ENCODE measurements at regions not wholly inside any gene's neighbourhood (a gene's known extent, or its start where the extent isn't known, plus 50 kb on each side); places are given as distances from the start of the nearest gene placed in this dataset.
"Not testable (repeated sequence)": the region's sequence is repeated elsewhere in the genome, so short reads cannot be mapped to it uniquely, and the experiment has no call there.

GRCh38 chrX:13464599-13465275 lies 104.7 kb upstream of the EGFL6 start:
- intact Hi-C loops (cut with DNase I, micrococcal nuclease) = no loop called here
- DNase-seq (no peak), ATAC-seq (peak; percentile 26)
- no peaks in the 10 kb centered on the region for H3K4me1 ChIP-seq (ENCODE audit: low read depth)
- no peak for TF ChIP-seq CTCF (IDR thresholded peaks at IDR 0.05)
- no peak overlapping the region for H3K4me3 ChIP-seq
- H3K36me3 ChIP-seq (ENCODE audit: low read depth) = no peaks in the 10 kb centered on the region
- H3K9me3 ChIP-seq = no peaks in the 10 kb centered on the region

- Histone ChIP-seq H3K4me1 (ENCODE audit: low read depth) (no peaks in the 10 kb centered on the region), H3K36me3 (ENCODE audit: low read depth) (no peaks in the 10 kb centered on the region), H3K4me3 (no peak overlapping the region), H3K9me3 (no peaks in the 10 kb centered on the region)
- peak; percentile 97 for ATAC-seq
- TF ChIP-seq CTCF (IDR thresholded peaks at IDR 0.05) = no peak
- peak in 2 of 3 donors; percentile 42 to 46 for DNase-seq
- intact Hi-C loops (cut with DNase I, micrococcal nuclease) = no loop called here
These were observed 105.8 kb upstream of the EGFL6 start for GRCh38 chrX:13463608-13464007.

DNA sequence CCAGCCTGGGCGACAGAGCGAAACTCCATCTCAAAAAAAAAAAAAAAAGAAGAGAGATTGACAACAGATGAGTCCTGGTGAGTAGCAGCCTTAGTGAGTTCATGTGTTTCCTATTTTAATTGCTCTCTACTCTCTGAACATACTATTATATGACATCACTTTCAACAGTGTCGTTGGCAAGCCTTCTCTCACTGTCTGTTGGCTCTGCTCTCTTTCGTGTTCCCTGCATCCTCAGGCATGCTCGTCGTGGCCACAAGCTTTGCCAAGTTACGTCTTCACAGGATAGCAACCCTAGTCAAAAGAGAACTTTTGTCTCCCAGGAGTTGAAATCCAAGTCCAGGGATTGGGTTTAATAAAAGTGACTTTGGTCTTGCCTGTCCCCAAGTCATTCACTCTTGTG lies 117.1 kb upstream of the EGFL6 start:
- Histone ChIP-seq H3K4me1 (ENCODE audit: low read depth) (peaks cover 2% of the 10 kb centered on the region), H3K9me3 (no peaks in the 10 kb centered on the region), H3K36me3 (ENCODE audit: low read depth) (no peaks in the 10 kb centered on the region), H3K4me3 (no peak overlapping the region)
- intact Hi-C loops (cut with DNase I, micrococcal nuclease) = no loop called here
- no peak for TF ChIP-seq CTCF (IDR thresholded peaks at IDR 0.05)
- ATAC-seq (no peak), DNase-seq (no peak)

DNA sequence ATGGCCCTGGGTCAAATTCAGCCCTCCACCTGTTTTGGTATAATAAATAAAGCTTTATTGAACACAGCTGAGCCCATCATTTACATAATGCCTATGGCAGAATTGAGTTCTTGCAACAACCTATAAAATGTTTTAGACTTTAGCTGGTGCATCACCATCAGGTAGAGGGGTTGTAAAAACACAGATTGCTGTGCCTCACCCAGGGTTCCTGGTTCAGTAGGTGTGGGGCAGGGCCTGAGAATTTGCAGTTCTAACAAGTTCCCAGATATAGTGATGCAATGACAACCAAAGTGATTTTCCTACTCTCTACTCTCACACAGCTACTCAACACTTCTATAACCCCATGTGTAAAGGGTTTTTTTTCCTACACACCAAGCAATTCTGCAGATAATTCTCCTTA lies 120.0 kb upstream of the EGFL6 start:
- ATAC-seq (peak; percentile 89), DNase-seq (no peak)
- no peak for TF ChIP-seq CTCF (IDR thresholded peaks at IDR 0.05)
- no peak overlapping the region for H3K4me3 ChIP-seq
- no peaks in the 10 kb centered on the region for H3K9me3 ChIP-seq
- intact Hi-C loops (cut with DNase I, micrococcal nuclease) = no loop called here
- no peaks in the 10 kb centered on the region for H3K36me3 ChIP-seq (ENCODE audit: low read depth)
- H3K4me1 ChIP-seq (ENCODE audit: low read depth) = peaks cover 2% of the 10 kb centered on the region

GRCh38 chrX:13448941-13449340 lies 120.5 kb upstream of the EGFL6 start:
- no peak for ATAC-seq
- no peak for DNase-seq
- Histone ChIP-seq H3K9me3 (no peaks in the 10 kb centered on the region), H3K4me1 (ENCODE audit: low read depth) (peaks cover 2% of the 10 kb centered on the region), H3K36me3 (ENCODE audit: low read depth) (no peaks in the 10 kb centered on the region), H3K4me3 (no peak overlapping the region)
- TF ChIP-seq CTCF (IDR thresholded peaks at IDR 0.05) = no peak
- intact Hi-C loops (cut with DNase I, micrococcal nuclease) = no loop called here

GRCh38 chrX:13441608-13442007 lies 121.8 kb upstream of the ATXN3L start:
- H3K4me3 ChIP-seq; intact Hi-C loops (cut with DNase I, micrococcal nuclease); H3K4me1 ChIP-seq (ENCODE audit: low read depth); ATAC-seq; H3K9me3 ChIP-seq; DNase-seq; H3K36me3 ChIP-seq (ENCODE audit: low read depth): not testable (repeated sequence)
